Cardiac muscle cell (in vitro differentiated cells and primary cell): ENCODE measurements at regions not wholly inside any gene's neighbourhood (a gene's known extent, or its start where the extent isn't known, plus 50 kb on each side); places are given as distances from the start of the nearest gene placed in this dataset.

Source experiments
- DNase-seq, 2 donors: peaks; one replicate each; pipeline versions ENCODE4 v3.0.0 to v3.0.0-alpha.2; 2010 to 2017; ENCODE audit warnings: low read depth in 1 of 2, low spot score in 1 of 2
- H3K27ac ChIP-seq: fragments of 200-600 bp; sonication (generic); 2 replicates; pipeline ENCODE4 v1.5.1; 2016
- H3K27me3 ChIP-seq: fragments of 200-600 bp; sonication (generic); 2 replicates; pipeline ENCODE4 v1.6.0; 2016; ENCODE audit warnings: control low read depth
- H3K36me3 ChIP-seq: fragments of 200-600 bp; sonication (generic); 2 replicates; pipeline ENCODE4 v1.5.1; 2016; ENCODE audit warnings: control low read depth
- H3K4me1 ChIP-seq: fragments of 200-600 bp; sonication (generic); 2 replicates; pipeline ENCODE4 v1.8.1; 2017; ENCODE audit warnings: low read depth, mild to moderate bottlenecking, mixed run types
- H3K4me3 ChIP-seq: fragments of 200-600 bp; sonication (generic); 2 replicates; pipeline ENCODE4 v1.5.1; 2016; ENCODE audit warnings: mild to moderate bottlenecking
- H3K9me3 ChIP-seq: fragments of 200-600 bp; sonication (generic); 2 replicates; pipeline ENCODE4 v1.5.1; 2017; ENCODE audit warnings: low read depth, mild to moderate bottlenecking, control low read depth
- CTCF ChIP-seq: IDR thresholded peaks from 2 replicates; pipeline ENCODE4 v1.5.1; 2012; ENCODE audit warnings: low read depth, mild to moderate bottlenecking, low read length

DNA sequence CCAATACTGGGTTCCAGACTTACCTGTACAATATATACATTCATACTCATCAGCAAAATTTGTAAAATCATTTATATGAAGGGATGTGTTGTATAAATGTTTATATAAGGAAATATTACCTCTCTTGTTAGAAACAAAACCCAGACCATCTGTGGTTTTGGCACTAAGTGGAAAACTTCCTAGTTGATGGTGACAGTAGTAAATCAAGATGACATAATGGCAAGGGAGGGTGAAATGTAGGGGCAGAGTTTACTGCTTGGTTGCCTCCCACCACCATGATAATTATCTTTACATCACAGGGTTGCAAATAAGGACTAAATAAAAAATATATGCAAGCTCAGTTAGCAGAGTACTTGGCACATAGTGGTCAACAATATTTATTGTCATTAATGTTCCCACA is 365.3 kb upstream of the TEX13C start:
- Histone ChIP-seq H3K4me1 (no peaks in the 10 kb centered on the region), H3K36me3 (no peaks in the 10 kb centered on the region), H3K9me3 (peaks cover 7% of the 10 kb centered on the region), H3K27ac (no peak overlapping the region), H3K4me3 (no peak overlapping the region), H3K27me3 (no peaks in the 10 kb centered on the region)
- DNase-seq = no peak
- no peak for TF ChIP-seq CTCF

DNA sequence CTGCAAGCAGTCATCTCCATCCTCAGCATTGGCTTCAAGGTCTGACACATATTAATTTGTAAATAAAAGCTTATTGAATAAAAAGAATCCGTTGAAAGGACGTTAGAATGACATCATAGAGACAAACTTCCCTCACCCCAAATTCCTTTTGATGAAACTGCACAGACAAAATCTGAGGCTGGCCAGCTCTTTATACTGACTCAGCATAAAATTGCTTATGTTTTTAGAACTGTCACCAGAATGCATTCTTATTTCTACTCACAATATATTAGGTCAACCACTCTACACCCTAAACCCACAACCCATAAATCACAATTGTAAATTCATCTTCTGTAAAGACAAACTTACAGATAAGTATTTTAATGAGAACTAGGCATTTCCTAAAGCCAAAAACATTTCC is 359.2 kb upstream of the TEX13C start:
- Histone ChIP-seq H3K36me3 (no peaks in the 10 kb centered on the region), H3K27me3 (no peaks in the 10 kb centered on the region), H3K4me3 (no peak overlapping the region), H3K27ac (no peak overlapping the region), H3K4me1 (no peaks in the 10 kb centered on the region), H3K9me3 (no peaks in the 10 kb centered on the region)
- no peak for TF ChIP-seq CTCF
- no peak for DNase-seq

DNA sequence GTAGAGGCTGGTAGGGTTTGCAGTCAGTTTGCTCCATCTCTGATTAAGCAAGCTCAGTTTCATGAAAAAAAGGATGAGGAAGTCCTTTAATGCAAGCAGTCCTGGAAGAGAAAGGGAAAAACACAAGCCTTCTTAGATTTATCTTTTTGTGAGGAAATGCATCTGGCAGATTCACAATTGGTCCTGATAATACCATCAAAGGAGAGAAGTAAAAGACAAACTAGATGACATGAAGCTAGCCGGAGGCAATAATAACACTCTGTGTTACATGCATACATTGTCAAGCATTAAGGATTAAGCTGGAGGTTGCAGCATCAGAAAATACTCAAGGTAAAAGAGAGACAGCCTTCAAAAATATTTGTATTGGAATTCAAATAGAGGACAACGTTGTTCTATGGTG is 356.0 kb upstream of the TEX13C start, which contains the start of gene TENM1:
TSS of gene TENM1 (minus strand) at position 101 of the 400 bp plus-strand sequence.
- Histone ChIP-seq H3K4me3 (no peak within 1 kb of the TSS), H3K4me1 (no peaks in the 10 kb centered on the region)

DNA sequence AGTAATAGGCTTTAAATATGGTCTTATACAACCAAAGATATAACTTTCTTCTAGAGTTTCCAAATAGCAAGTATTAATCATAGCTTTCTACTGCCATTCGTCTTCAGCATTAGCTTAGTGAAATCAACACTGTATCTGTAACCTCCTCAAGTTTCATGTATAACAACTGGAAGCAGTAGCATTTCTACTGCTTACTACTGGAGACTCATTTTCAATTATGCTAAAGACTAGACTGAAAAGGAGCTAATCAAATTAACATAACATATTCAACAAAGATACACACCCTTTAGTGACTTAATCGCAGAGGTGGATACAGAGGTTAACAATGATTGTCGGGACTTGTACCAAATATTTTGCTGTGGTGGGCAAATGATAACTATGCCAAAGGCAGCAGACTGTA is 344.2 kb upstream of the TEX13C start:
- TF ChIP-seq CTCF = no peak
- Histone ChIP-seq H3K27ac (no peak overlapping the region), H3K36me3 (no peaks in the 10 kb centered on the region), H3K27me3 (no peaks in the 10 kb centered on the region), H3K4me3 (no peak overlapping the region), H3K9me3 (no peaks in the 10 kb centered on the region), H3K4me1 (no peaks in the 10 kb centered on the region)
- no peak for DNase-seq

More for the DNA sequence above, 356.0 kb upstream of the TEX13C start, which contains the start of gene TENM1:
- Histone ChIP-seq H3K9me3 (no peaks in the 10 kb centered on the region), H3K36me3 (no peaks in the 10 kb centered on the region), H3K27me3 (no peaks in the 10 kb centered on the region), H3K27ac (no peak within 1 kb of the TSS)
- no peak for TF ChIP-seq CTCF
- DNase-seq = no peak

DNA sequence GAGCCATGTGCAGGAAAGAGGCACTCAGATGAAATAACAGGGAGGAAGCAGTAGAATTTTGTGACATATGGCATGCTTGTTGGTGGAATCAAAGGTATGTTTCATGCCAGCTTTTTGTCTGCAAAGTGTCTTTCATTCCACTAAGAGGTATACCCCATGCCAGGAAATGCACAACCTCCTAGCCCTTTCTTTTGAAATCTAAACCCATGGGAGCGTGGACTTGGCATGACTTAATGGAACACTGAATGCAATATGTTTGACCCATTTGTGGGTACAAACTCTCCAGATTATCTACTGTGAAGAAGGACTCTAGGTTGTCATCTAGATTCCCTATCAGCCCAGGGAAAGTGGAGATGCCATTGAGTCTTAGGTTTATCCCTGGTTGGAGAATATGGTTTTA is 338.3 kb upstream of the TEX13C start:
- DNase-seq = no peak

More for the DNA sequence above, 338.3 kb upstream of the TEX13C start:
- H3K36me3 ChIP-seq = no peaks in the 10 kb centered on the region
- no peaks in the 10 kb centered on the region for H3K9me3 ChIP-seq
- TF ChIP-seq CTCF = no peak
- H3K4me1 ChIP-seq = no peaks in the 10 kb centered on the region
- H3K4me3 ChIP-seq = no peak overlapping the region
- H3K27me3 ChIP-seq = no peaks in the 10 kb centered on the region
- no peak overlapping the region for H3K27ac ChIP-seq
